ENCODE measurements at regions not wholly inside any gene's neighbourhood (a gene's known extent, or its start where the extent isn't known, plus 50 kb on each side); places are given as distances from the start of the nearest gene placed in this dataset.

- no peak for DNase-seq
Observed at GRCh38 chr2:155755481-155755880, 577.0 kb downstream of the NR4A2 start.

GRCh38 chr2:155748131-155748530, 584.4 kb downstream of the NR4A2 start:
- DNase-seq: no peak

- no peak for DNase-seq
Observed at GRCh38 chr2:155747531-155747930, 585.0 kb downstream of the NR4A2 start.

- DNase-seq: no peak
Observed at GRCh38 chr2:155733091-155733853, 599.2 kb downstream of the NR4A2 start.

GRCh38 chr2:155730804-155731203, 601.7 kb downstream of the NR4A2 start:
- DNase-seq: no peak

- DNase-seq: no peak
Observed at GRCh38 chr2:155727187-155727895, 605.2 kb downstream of the NR4A2 start.

GRCh38 chr2:155722290-155722689, 610.2 kb downstream of the NR4A2 start:
- no peak for DNase-seq

GRCh38 chr2:155715705-155716104, 616.8 kb downstream of the NR4A2 start:
- no peak for DNase-seq

- no peak for DNase-seq
Observed at GRCh38 chr2:155714983-155715382, 617.5 kb downstream of the NR4A2 start.

GRCh38 chr2:155708071-155708470, 624.5 kb downstream of the NR4A2 start:
- no peak for DNase-seq

DNA sequence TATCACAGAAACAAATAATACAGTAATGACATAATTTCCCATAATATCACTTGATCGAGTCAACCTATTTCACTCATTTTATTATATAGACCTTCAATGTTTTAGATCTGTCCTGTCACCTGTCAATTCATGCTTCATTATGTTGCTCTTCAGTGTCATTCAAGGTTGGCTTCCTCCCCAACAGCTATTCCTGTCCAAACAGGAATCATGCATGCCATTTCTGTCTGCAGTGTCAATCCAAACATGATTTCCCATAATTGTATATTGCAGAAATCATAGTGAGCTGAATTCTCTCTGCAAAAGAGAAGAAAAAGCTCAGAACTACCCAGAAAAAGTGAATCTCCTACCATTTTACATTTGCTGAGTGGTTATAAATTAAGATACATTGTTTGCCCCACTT, 628.6 kb downstream of the NR4A2 start:
- no peak for DNase-seq

GRCh38 chr2:155703048-155703447, 629.5 kb downstream of the NR4A2 start:
- DNase-seq: no peak

GRCh38 chr2:155701721-155702120, 630.8 kb downstream of the NR4A2 start:
- no peak for DNase-seq

DNA sequence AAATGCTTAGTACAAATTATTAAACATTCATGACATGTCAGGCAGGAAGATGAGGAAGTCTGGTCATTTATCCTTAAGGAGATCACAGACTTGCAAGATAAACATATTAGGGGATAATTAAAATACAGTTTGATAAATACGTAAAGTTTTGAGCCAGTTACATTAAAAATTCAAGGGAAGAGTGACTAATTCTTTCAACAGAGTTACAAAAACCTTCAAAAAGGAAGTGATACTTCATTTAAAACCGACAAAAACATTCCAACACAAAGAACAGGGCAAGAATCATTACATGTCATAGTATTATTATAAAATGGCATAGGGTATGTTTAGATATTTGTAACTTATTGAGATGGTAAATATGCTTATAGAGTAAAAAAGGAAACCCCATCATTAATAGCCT, 636.0 kb downstream of the NR4A2 start:
- no peak for DNase-seq

DNA sequence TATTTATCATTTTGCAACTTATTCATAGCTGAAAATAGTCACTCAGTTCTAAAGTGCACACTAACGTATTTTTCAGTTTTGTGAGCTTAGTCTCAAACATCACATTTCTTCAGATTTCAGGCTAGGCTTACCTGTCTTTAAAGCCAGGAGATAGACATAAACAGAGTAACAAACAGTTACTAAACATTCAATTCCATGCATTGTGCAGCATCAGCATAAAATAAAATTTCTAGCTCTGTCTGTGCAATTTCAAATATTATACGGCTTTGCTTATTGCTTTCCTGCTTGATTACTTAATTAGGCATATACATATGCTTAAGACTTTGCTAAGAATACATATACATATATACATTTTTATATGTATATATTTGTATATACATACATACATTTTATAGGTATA, 637.0 kb downstream of the NR4A2 start:
- DNase-seq: no peak

DNA sequence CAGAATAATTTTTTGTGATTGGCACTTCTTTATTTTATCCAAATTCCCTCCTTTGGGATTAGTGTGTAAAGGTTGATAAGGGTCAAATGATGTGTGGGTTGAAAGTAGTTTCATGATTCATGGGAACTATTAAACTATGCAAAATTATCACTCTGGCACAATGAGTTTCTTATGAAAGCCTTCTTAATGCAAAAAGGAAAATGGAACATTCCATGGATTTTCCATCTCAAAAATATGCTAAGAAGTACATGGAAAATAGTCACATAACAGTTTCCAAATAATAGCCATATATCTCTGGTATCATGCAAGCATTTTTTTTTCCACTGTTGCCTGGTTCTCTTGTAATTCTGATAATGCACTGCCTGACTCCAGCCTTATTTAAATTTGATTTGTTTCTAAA, 639.7 kb downstream of the NR4A2 start:
- no peak for DNase-seq

- DNase-seq: no peak
Observed at GRCh38 chr2:155692106-155692505, 640.4 kb downstream of the NR4A2 start.

- DNase-seq: no peak
Observed at GRCh38 chr2:155690785-155691184, 641.7 kb downstream of the NR4A2 start.

GRCh38 chr2:155689791-155690190, 642.7 kb downstream of the NR4A2 start:
- DNase-seq: no peak

DNA sequence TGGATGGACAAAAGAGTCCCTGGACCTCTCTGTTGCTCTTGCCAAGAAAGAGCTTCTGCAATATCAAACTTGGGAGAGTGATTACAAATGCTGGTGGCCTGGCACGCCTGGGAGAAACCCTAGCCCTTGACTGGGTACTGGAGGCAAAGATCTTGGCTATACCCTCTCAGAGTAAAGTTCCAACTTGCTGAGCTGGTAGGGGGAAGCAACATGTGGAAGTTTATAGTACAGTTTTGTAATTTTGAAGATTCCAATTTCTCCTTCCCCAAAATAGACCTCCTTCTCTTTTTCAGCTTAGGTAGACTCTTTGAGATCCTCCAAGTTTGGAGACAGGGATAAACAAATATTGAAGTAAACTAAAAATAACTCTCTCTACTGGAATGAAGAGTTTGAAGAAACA, 645.3 kb downstream of the NR4A2 start:
- no peak for DNase-seq

- DNase-seq: no peak
Observed at GRCh38 chr2:155679647-155680046, 652.9 kb downstream of the NR4A2 start.

GRCh38 chr2:155675920-155676319, 656.6 kb downstream of the NR4A2 start:
- DNase-seq: no peak

- DNase-seq: no peak
Observed at GRCh38 chr2:155665704-155666103, 666.8 kb downstream of the NR4A2 start.

- DNase-seq: no peak
Observed at GRCh38 chr2:155663265-155663664, 669.3 kb downstream of the NR4A2 start.

DNA sequence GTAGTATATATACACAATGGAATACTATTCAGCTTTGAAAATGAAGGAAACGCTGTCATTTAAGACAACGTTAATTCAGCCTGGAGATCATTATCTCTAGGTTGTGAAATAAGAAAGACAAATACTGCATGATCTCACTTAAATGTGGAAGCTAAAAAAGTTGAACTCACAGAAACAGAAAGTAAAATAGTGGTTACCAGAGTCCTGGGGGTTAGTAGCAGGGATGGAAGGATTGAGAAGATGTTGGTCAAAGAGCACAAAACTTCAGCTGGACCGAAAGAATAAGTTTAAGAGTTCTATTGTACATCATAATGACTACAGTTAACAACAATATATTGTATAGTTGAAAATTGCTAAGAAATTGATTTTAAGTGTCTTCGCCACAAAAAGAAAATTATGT, 670.3 kb downstream of the NR4A2 start:
- DNase-seq: no peak
